ENCODE measurements at regions not wholly inside any gene's neighbourhood (a gene's known extent, or its start where the extent isn't known, plus 50 kb on each side); places are given as distances from the start of the nearest gene placed in this dataset.
"Not testable (repeated sequence)": the region's sequence is repeated elsewhere in the genome, so short reads cannot be mapped to it uniquely, and the experiment has no call there.

- Mint-ChIP-seq H3K9me3 (peaks cover 8% of the 10 kb centered on the region), H3K27me3 (no peaks in the 10 kb centered on the region), H3K36me3 (ENCODE audit: low read depth) (peaks cover 15% of the 10 kb centered on the region), H3K27ac (no peak overlapping the region), H3K4me1 (ENCODE audit: low read depth) (peaks cover 34% of the 10 kb centered on the region), H3K4me3 (no peak overlapping the region)
These were observed 235.1 kb downstream of the AEBP2 start for GRCh38 chr12:19674437-19674836.

- Mint-ChIP-seq H3K36me3 (ENCODE audit: low read depth) (peaks cover 21% of the 10 kb centered on the region), H3K4me3 (peak overlapping the region; percentile 12), H3K27ac (peak overlapping the region; percentile 86), H3K4me1 (ENCODE audit: low read depth) (peaks cover 43% of the 10 kb centered on the region), H3K9me3 (peaks cover 16% of the 10 kb centered on the region), H3K27me3 (no peaks in the 10 kb centered on the region)
These were observed 236.1 kb downstream of the AEBP2 start for GRCh38 chr12:19675361-19675760.

GRCh38 chr12:19678501-19678900 is 239.2 kb downstream of the AEBP2 start:
- peak overlapping the region; percentile 67 for H3K4me3 Mint-ChIP-seq
- peaks cover 56% of the 10 kb centered on the region for H3K4me1 Mint-ChIP-seq (ENCODE audit: low read depth)
- peaks cover 16% of the 10 kb centered on the region for H3K9me3 Mint-ChIP-seq
- H3K27me3 Mint-ChIP-seq, result not testable (repeated sequence)
- peaks cover 21% of the 10 kb centered on the region for H3K36me3 Mint-ChIP-seq (ENCODE audit: low read depth)
- peak overlapping the region; percentile 82 for H3K27ac Mint-ChIP-seq

- no peak overlapping the region for H3K4me3 Mint-ChIP-seq
- H3K27me3 Mint-ChIP-seq, result no peaks in the 10 kb centered on the region
- no peak overlapping the region for H3K27ac Mint-ChIP-seq
These were observed 241.7 kb downstream of the AEBP2 start for GRCh38 chr12:19681007-19681406.

GRCh38 chr12:19683178-19683927 is 244.1 kb downstream of the AEBP2 start:
- Mint-ChIP-seq H3K4me1 (ENCODE audit: low read depth) (peaks cover 40% of the 10 kb centered on the region), H3K9me3 (peaks cover 14% of the 10 kb centered on the region), H3K36me3 (ENCODE audit: low read depth) (peaks cover 16% of the 10 kb centered on the region), H3K27ac (peak overlapping the region; percentile 18), H3K4me3 (no peak overlapping the region), H3K27me3 (no peaks in the 10 kb centered on the region)

More at GRCh38 chr12:19681007-19681406, 241.7 kb downstream of the AEBP2 start:
- Mint-ChIP-seq H3K9me3 (peaks cover 19% of the 10 kb centered on the region), H3K4me1 (ENCODE audit: low read depth) (peaks cover 50% of the 10 kb centered on the region), H3K36me3 (ENCODE audit: low read depth) (peaks cover 21% of the 10 kb centered on the region)

- H3K27ac Mint-ChIP-seq, result no peak overlapping the region
- H3K36me3 Mint-ChIP-seq (ENCODE audit: low read depth), result peaks cover 4% of the 10 kb centered on the region
- H3K4me3 Mint-ChIP-seq, result no peak overlapping the region
- no peaks in the 10 kb centered on the region for H3K27me3 Mint-ChIP-seq
- H3K4me1 Mint-ChIP-seq (ENCODE audit: low read depth), result peaks cover 23% of the 10 kb centered on the region
- H3K9me3 Mint-ChIP-seq, result peaks cover 4% of the 10 kb centered on the region
These were observed 248.1 kb downstream of the AEBP2 start for GRCh38 chr12:19687371-19687770.

GRCh38 chr12:19688532-19688931 is 249.2 kb downstream of the AEBP2 start:
- Mint-ChIP-seq H3K27me3 (no peaks in the 10 kb centered on the region), H3K27ac (no peak overlapping the region), H3K36me3 (ENCODE audit: low read depth) (peaks cover 4% of the 10 kb centered on the region), H3K9me3 (peaks cover 4% of the 10 kb centered on the region), H3K4me1 (ENCODE audit: low read depth) (peaks cover 14% of the 10 kb centered on the region), H3K4me3 (no peak overlapping the region)

- H3K36me3 Mint-ChIP-seq (ENCODE audit: low read depth), result peaks cover 4% of the 10 kb centered on the region
- H3K9me3 Mint-ChIP-seq, result peaks cover 4% of the 10 kb centered on the region
- H3K4me1 Mint-ChIP-seq (ENCODE audit: low read depth), result peaks cover 12% of the 10 kb centered on the region
- no peak overlapping the region for H3K4me3 Mint-ChIP-seq
- H3K27me3 Mint-ChIP-seq, result no peaks in the 10 kb centered on the region
- H3K27ac Mint-ChIP-seq, result no peak overlapping the region
These were observed 249.9 kb downstream of the AEBP2 start for GRCh38 chr12:19689226-19689625.

GRCh38 chr12:19689801-19690472 is 250.6 kb downstream of the AEBP2 start:
- H3K9me3 Mint-ChIP-seq, result peaks cover 4% of the 10 kb centered on the region
- no peaks in the 10 kb centered on the region for H3K27me3 Mint-ChIP-seq
- H3K27ac Mint-ChIP-seq, result no peak overlapping the region
- peaks cover 4% of the 10 kb centered on the region for H3K36me3 Mint-ChIP-seq (ENCODE audit: low read depth)
- no peak overlapping the region for H3K4me3 Mint-ChIP-seq
- peaks cover 18% of the 10 kb centered on the region for H3K4me1 Mint-ChIP-seq (ENCODE audit: low read depth)

GRCh38 chr12:19692091-19692490 is 252.8 kb downstream of the AEBP2 start:
- Mint-ChIP-seq H3K4me3 (no peak overlapping the region), H3K27ac (no peak overlapping the region), H3K36me3 (ENCODE audit: low read depth) (no peaks in the 10 kb centered on the region), H3K27me3 (no peaks in the 10 kb centered on the region), H3K4me1 (ENCODE audit: low read depth) (peaks cover 27% of the 10 kb centered on the region), H3K9me3 (no peaks in the 10 kb centered on the region)

- no peak overlapping the region for H3K27ac Mint-ChIP-seq
- no peaks in the 10 kb centered on the region for H3K27me3 Mint-ChIP-seq
- peaks cover 27% of the 10 kb centered on the region for H3K4me1 Mint-ChIP-seq (ENCODE audit: low read depth)
- H3K9me3 Mint-ChIP-seq, result peaks cover under 1% of the 10 kb centered on the region
- H3K4me3 Mint-ChIP-seq, result no peak overlapping the region
- no peaks in the 10 kb centered on the region for H3K36me3 Mint-ChIP-seq (ENCODE audit: low read depth)
These were observed 253.3 kb downstream of the AEBP2 start for GRCh38 chr12:19692566-19692965.

- H3K4me3 Mint-ChIP-seq, result no peak overlapping the region
- no peaks in the 10 kb centered on the region for H3K36me3 Mint-ChIP-seq (ENCODE audit: low read depth)
- H3K27ac Mint-ChIP-seq, result peak overlapping the region; percentile 9
- no peaks in the 10 kb centered on the region for H3K27me3 Mint-ChIP-seq
- H3K4me1 Mint-ChIP-seq (ENCODE audit: low read depth), result peaks cover 27% of the 10 kb centered on the region
- peaks cover 9% of the 10 kb centered on the region for H3K9me3 Mint-ChIP-seq
These were observed 255.3 kb downstream of the AEBP2 start for GRCh38 chr12:19694627-19695026.

GRCh38 chr12:19695244-19696098 is 256.2 kb downstream of the AEBP2 start:
- Mint-ChIP-seq H3K36me3 (ENCODE audit: low read depth) (no peaks in the 10 kb centered on the region), H3K27me3 (no peaks in the 10 kb centered on the region), H3K4me3 (no peak overlapping the region), H3K9me3 (peaks cover 9% of the 10 kb centered on the region), H3K27ac (peak overlapping the region; percentile 36), H3K4me1 (ENCODE audit: low read depth) (peaks cover 27% of the 10 kb centered on the region)

GRCh38 chr12:19700969-19701368 is 261.7 kb downstream of the AEBP2 start:
- Mint-ChIP-seq H3K4me3 (no peak overlapping the region), H3K9me3 (peaks cover 41% of the 10 kb centered on the region), H3K4me1 (ENCODE audit: low read depth) (peaks cover 4% of the 10 kb centered on the region), H3K27ac (no peak overlapping the region), H3K27me3 (no peaks in the 10 kb centered on the region), H3K36me3 (ENCODE audit: low read depth) (peaks cover 15% of the 10 kb centered on the region)

GRCh38 chr12:19704966-19705365 is 265.7 kb downstream of the AEBP2 start:
- Mint-ChIP-seq H3K9me3 (peaks cover 46% of the 10 kb centered on the region), H3K36me3 (ENCODE audit: low read depth) (peaks cover 19% of the 10 kb centered on the region), H3K4me3 (no peak overlapping the region), H3K4me1 (ENCODE audit: low read depth) (no peaks in the 10 kb centered on the region), H3K27ac (no peak overlapping the region), H3K27me3 (no peaks in the 10 kb centered on the region)

Data from stimulated activated naive CD8-positive, alpha-beta T cell treated with anti-CD3 and anti-CD28 coated beads, Interleukin-15, Interleukin-2, amounts not matched to agents 100 ng/mL and 50 ng/mL, for 24 hours (primary cell).